ENCODE measurements at regions not wholly inside any gene's neighbourhood (a gene's known extent, or its start where the extent isn't known, plus 50 kb on each side); places are given as distances from the start of the nearest gene placed in this dataset.

DNA sequence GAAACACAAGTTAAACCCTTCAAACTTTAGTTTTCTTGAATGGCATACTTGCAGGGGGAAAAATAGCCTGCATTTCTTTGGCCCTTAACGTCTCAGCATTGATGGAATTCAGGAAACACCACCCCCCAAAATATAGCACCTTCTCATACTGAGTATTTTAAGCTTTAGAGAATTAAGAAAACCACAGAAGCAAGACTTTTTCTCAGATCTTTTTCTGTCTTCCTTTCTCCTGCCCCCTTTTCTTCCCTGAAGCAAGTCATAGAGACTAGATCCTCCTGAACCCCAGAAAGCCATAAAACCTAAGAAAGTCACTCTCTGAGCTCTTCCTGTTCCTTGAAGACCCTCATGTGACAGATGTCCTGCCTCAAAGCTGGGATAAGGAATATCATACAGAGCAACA, 1069.9 kb downstream of the EFNA5 start:
- TF ChIP-seq, protein P1, sequence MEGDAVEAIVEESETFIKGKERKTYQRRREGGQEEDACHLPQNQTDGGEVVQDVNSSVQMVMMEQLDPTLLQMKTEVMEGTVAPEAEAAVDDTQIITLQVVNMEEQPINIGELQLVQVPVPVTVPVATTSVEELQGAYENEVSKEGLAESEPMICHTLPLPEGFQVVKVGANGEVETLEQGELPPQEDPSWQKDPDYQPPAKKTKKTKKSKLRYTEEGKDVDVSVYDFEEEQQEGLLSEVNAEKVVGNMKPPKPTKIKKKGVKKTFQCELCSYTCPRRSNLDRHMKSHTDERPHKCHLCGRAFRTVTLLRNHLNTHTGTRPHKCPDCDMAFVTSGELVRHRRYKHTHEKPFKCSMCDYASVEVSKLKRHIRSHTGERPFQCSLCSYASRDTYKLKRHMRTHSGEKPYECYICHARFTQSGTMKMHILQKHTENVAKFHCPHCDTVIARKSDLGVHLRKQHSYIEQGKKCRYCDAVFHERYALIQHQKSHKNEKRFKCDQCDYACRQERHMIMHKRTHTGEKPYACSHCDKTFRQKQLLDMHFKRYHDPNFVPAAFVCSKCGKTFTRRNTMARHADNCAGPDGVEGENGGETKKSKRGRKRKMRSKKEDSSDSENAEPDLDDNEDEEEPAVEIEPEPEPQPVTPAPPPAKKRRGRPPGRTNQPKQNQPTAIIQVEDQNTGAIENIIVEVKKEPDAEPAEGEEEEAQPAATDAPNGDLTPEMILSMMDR (conservative IDR thresholded peaks at IDR 0.05) = no peak
- no peak overlapping the region for H3K27ac ChIP-seq

DNA sequence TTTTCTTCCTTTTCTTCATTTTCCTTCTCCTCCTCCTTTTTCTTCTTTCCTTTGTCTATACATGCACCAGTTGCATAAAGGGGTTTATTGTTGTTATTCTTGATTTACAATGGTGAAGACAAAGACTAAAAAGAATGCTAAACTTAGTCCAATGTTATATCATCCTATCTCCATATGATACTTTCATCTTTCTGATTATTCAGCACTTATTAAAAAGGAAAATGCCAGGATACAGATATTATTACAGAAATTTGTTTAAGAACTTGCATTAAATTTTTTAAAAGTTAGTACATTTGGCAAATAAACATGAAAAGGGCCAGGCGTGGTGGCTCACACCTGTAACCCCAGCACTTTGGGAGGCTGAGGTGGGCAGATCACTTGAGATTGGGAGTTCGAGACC, 1074.9 kb downstream of the EFNA5 start:
- H3K27ac ChIP-seq = no peak overlapping the region
- TF ChIP-seq, protein P1 (conservative IDR thresholded peaks at IDR 0.05) = no peak

DNA sequence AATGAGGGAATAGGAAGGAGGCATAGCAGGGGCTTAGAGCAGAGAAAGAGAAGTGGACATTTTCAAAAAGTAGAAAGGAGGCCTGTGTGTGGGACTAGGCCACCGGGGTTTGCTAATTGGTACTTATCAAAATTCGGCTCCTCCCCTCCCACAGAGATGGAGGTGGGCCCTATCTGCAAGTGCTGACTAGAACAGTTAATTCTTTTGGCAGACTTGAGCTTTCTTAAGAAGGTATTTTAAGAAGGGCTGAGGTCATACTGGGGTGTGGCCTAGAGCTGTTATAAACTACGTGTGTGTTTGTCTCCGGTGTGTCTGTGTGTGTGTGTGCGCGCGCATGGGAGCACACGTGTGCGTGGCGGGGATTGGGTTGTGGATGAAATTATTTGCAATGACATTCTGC, 1086.5 kb downstream of the EFNA5 start:
- H3K27ac ChIP-seq = no peak overlapping the region

DNA sequence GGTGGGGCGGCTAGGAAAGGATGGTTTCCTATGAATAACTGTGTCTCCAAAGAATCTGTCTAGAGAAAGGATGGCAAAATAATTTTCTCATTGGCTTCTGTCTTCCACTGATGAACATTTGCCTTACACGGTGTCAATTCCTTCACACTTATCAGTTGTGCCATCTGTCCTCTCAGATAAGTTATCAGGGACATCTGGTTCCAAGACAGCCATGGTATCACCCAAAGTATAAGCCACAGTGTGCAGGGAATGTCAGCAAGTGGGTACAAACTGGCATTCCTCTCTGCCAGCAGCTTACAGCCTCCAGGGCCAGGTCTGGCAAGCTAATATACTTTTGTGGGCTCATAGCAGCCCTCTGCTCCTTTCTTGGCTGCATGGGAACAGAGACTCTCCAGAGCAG, 1092.0 kb downstream of the EFNA5 start:
- TF ChIP-seq, protein P1 (conservative IDR thresholded peaks at IDR 0.05) = no peak
- H3K27ac ChIP-seq = no peak overlapping the region

More for the DNA sequence above, 1086.5 kb downstream of the EFNA5 start:
- TF ChIP-seq, protein P1 (conservative IDR thresholded peaks at IDR 0.05) = no peak

DNA sequence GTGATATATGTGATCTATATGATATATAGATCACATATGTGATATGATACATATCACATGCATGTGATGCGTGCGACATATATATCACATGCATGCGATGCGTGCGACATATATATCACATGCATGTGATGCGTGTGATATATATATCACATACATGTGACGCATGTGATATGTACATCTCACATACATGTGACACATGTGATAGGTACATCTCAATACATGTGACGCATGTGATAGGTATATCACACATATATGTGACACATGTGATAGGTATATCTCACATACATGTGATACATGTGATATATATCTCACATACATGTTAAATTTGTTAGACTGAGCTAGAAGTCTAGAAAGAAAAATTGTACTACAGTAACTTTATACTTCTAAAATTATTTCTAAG, 1095.9 kb downstream of the EFNA5 start:
- TF ChIP-seq, protein P1 (conservative IDR thresholded peaks at IDR 0.05) = no peak
- no peak overlapping the region for H3K27ac ChIP-seq

DNA sequence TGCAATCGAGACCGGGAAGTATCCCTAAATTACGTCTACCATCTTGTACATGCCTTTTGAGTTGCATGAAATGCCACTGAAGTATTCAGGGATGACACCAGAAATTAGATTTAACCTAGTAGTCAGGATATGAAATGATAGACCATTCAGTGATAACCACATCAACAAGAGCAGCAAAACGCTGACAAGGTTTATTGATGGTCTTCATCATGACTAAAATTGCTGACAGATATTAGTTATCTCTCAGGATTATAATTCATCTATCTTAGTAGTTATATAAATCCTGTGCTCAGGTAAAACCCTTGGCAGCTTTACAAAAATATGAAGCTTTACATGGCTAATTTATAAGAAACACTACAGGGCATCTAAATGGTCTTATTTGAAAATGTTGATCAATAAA, 1104.7 kb downstream of the EFNA5 start:
- TF ChIP-seq, protein P1 (conservative IDR thresholded peaks at IDR 0.05) = no peak
- H3K27ac ChIP-seq = no peak overlapping the region

DNA sequence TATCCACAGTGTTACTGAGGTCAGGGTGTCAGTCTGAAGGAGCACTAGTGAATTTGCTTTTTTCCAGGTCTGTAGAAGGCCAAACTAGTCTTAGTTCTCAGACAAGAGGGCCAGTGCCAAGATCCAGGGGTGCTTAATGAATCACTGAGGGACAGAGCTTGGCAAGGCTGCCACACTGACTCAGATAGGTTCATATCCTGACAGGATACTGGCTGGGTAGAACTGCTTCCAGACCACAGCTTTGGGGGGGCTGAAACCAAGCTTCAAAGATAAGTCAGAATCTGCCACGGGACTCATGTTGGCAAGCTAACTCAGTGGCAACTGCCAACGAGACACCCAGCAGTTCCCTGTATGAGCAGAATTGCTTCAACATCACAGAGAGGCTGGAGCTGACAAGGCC, 1125.4 kb downstream of the EFNA5 start:
- H3K27ac ChIP-seq = no peak overlapping the region
- TF ChIP-seq, protein P1 (conservative IDR thresholded peaks at IDR 0.05) = no peak

DNA sequence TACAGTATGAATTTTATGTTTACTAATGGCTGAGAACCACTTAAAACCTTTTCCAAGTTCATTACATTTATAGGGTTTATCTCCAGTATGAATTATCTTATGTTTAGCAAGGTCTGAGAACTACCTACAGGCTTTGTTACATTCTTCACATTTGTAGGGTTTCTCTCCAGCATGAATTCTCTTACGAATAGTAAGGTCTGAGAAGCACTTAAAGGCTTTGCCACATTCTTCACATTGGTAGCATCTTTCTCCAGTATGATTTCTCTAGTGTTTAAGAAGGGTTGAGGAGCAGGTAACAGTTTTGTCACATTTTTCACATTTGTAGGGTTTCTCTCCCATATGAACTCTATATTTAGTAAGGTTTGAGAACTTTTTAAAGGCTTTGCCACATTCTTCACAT, 1127.4 kb downstream of the EFNA5 start:
- H3K27ac ChIP-seq = no peak overlapping the region
- TF ChIP-seq, protein P1 (conservative IDR thresholded peaks at IDR 0.05) = no peak

Data from VCaP (cell line).